T-helper 17 cell (primary cell): ENCODE measurements at regions not wholly inside any gene's neighbourhood (a gene's known extent, or its start where the extent isn't known, plus 50 kb on each side); places are given as distances from the start of the nearest gene placed in this dataset.

Source experiments
- ATAC-seq: fragments of 150-1000 bp; cut with Tn5 transposase; 2 replicates; pipeline ENCODE4 v1.10.0; 2021; ENCODE audit warnings: mild to moderate bottlenecking, moderate library complexity
- DNase-seq, 3 donors: peaks; one replicate each; pipeline versions ENCODE4 v3.0.0 to v3.0.0-alpha.2; 2020 to 2021
- H3K9me3 ChIP-seq: one replicate; pipeline ENCODE4 v1.7.0; 2013; ENCODE audit warnings: low read length, mild to moderate bottlenecking; ENCODE audit not compliant: control insufficient read depth, poor library complexity, severe bottlenecking
- H3K27ac Mint-ChIP-seq: one replicate; pipeline ENCODE4 v1.8.0; 2022; ENCODE audit warnings: mild to moderate bottlenecking, moderate library complexity, mixed read lengths
- H3K27me3 Mint-ChIP-seq: one replicate; pipeline ENCODE4 v1.8.0; 2022; ENCODE audit warnings: mixed read lengths
- H3K36me3 Mint-ChIP-seq: one replicate; pipeline ENCODE4 v1.8.0; 2022; ENCODE audit warnings: low read depth, mixed read lengths
- H3K4me1 Mint-ChIP-seq: one replicate; pipeline ENCODE4 v1.8.0; 2022; ENCODE audit warnings: mild to moderate bottlenecking, mixed read lengths
- H3K4me3 Mint-ChIP-seq: one replicate; pipeline ENCODE4 v1.8.0; 2022; ENCODE audit warnings: mild to moderate bottlenecking, moderate library complexity, mixed read lengths

- Mint-ChIP-seq H3K36me3 (no peaks in the 10 kb centered on the region), H3K4me3 (no peak overlapping the region), H3K27me3 (no peaks in the 10 kb centered on the region), H3K4me1 (no peaks in the 10 kb centered on the region), H3K27ac (no peak overlapping the region)
- H3K9me3 ChIP-seq = no peaks in the 10 kb centered on the region
- DNase-seq = no peak
- ATAC-seq = no peak
Measured at GRCh38 chr4:181682367-181683047, 560.7 kb upstream of the TENM3 start.

GRCh38 chr4:181684310-181684709 lies 558.9 kb upstream of the TENM3 start:
- ATAC-seq = no peak
- Mint-ChIP-seq H3K4me3 (no peak overlapping the region), H3K27me3 (no peaks in the 10 kb centered on the region), H3K36me3 (no peaks in the 10 kb centered on the region), H3K4me1 (no peaks in the 10 kb centered on the region), H3K27ac (no peak overlapping the region)
- DNase-seq = no peak
- H3K9me3 ChIP-seq = no peaks in the 10 kb centered on the region

GRCh38 chr4:181685461-181685860 lies 557.7 kb upstream of the TENM3 start:
- Mint-ChIP-seq H3K36me3 (no peaks in the 10 kb centered on the region), H3K4me1 (no peaks in the 10 kb centered on the region), H3K27me3 (no peaks in the 10 kb centered on the region), H3K4me3 (no peak overlapping the region), H3K27ac (no peak overlapping the region)
- ATAC-seq = no peak
- DNase-seq = no peak
- H3K9me3 ChIP-seq = no peaks in the 10 kb centered on the region

- Mint-ChIP-seq H3K4me1 (no peaks in the 10 kb centered on the region), H3K4me3 (no peak overlapping the region), H3K27ac (no peak overlapping the region), H3K27me3 (no peaks in the 10 kb centered on the region), H3K36me3 (no peaks in the 10 kb centered on the region)
- no peak for DNase-seq
- no peaks in the 10 kb centered on the region for H3K9me3 ChIP-seq
- no peak for ATAC-seq
Measured at GRCh38 chr4:181685911-181686310, 557.3 kb upstream of the TENM3 start.

- no peaks in the 10 kb centered on the region for H3K27me3 Mint-ChIP-seq
- ATAC-seq (no peak), DNase-seq (no peak)
- H3K36me3 Mint-ChIP-seq = no peaks in the 10 kb centered on the region
- H3K27ac Mint-ChIP-seq = no peak overlapping the region
- H3K4me3 Mint-ChIP-seq = no peak overlapping the region
- H3K4me1 Mint-ChIP-seq = no peaks in the 10 kb centered on the region
- no peaks in the 10 kb centered on the region for H3K9me3 ChIP-seq
Measured at GRCh38 chr4:181687116-181687515, 556.1 kb upstream of the TENM3 start.

GRCh38 chr4:181688432-181688831 lies 554.8 kb upstream of the TENM3 start:
- no peaks in the 10 kb centered on the region for H3K4me1 Mint-ChIP-seq
- H3K36me3 Mint-ChIP-seq = no peaks in the 10 kb centered on the region
- DNase-seq (no peak), ATAC-seq (no peak)
- H3K27me3 Mint-ChIP-seq = no peaks in the 10 kb centered on the region
- H3K4me3 Mint-ChIP-seq = no peak overlapping the region
- no peak overlapping the region for H3K27ac Mint-ChIP-seq
- H3K9me3 ChIP-seq = no peaks in the 10 kb centered on the region

GRCh38 chr4:181688872-181689271 lies 554.3 kb upstream of the TENM3 start:
- DNase-seq (no peak), ATAC-seq (no peak)
- H3K27ac Mint-ChIP-seq = no peak overlapping the region
- H3K4me1 Mint-ChIP-seq = no peaks in the 10 kb centered on the region
- no peaks in the 10 kb centered on the region for H3K27me3 Mint-ChIP-seq
- H3K36me3 Mint-ChIP-seq = no peaks in the 10 kb centered on the region
- H3K9me3 ChIP-seq = no peaks in the 10 kb centered on the region
- H3K4me3 Mint-ChIP-seq = no peak overlapping the region

- Mint-ChIP-seq H3K27me3 (no peaks in the 10 kb centered on the region), H3K4me3 (no peak overlapping the region), H3K27ac (no peak overlapping the region), H3K4me1 (no peaks in the 10 kb centered on the region), H3K36me3 (no peaks in the 10 kb centered on the region)
- ATAC-seq = no peak
- no peak for DNase-seq
- no peaks in the 10 kb centered on the region for H3K9me3 ChIP-seq
Measured at GRCh38 chr4:181690498-181690897, 552.7 kb upstream of the TENM3 start.

- Mint-ChIP-seq H3K4me3 (no peak overlapping the region), H3K4me1 (no peaks in the 10 kb centered on the region)
Measured at GRCh38 chr4:181692965-181693364, 550.2 kb upstream of the TENM3 start.

GRCh38 chr4:181693517-181693916 lies 549.7 kb upstream of the TENM3 start:
- Mint-ChIP-seq H3K4me1 (no peaks in the 10 kb centered on the region), H3K36me3 (no peaks in the 10 kb centered on the region), H3K27me3 (no peaks in the 10 kb centered on the region), H3K4me3 (no peak overlapping the region), H3K27ac (no peak overlapping the region)
- ATAC-seq = no peak
- H3K9me3 ChIP-seq = no peaks in the 10 kb centered on the region
- no peak for DNase-seq

More at GRCh38 chr4:181692965-181693364, 550.2 kb upstream of the TENM3 start:
- Mint-ChIP-seq H3K27me3 (no peaks in the 10 kb centered on the region), H3K27ac (no peak overlapping the region), H3K36me3 (no peaks in the 10 kb centered on the region)
- ATAC-seq (no peak), DNase-seq (no peak)
- H3K9me3 ChIP-seq = no peaks in the 10 kb centered on the region

- DNase-seq (no peak), ATAC-seq (no peak)
- Mint-ChIP-seq H3K4me1 (no peaks in the 10 kb centered on the region), H3K27me3 (no peaks in the 10 kb centered on the region), H3K27ac (no peak overlapping the region), H3K4me3 (no peak overlapping the region), H3K36me3 (no peaks in the 10 kb centered on the region)
- H3K9me3 ChIP-seq = no peaks in the 10 kb centered on the region
Measured at GRCh38 chr4:181698221-181698620, 545.0 kb upstream of the TENM3 start.

GRCh38 chr4:181701214-181701613 lies 542.0 kb upstream of the TENM3 start:
- Mint-ChIP-seq H3K36me3 (no peaks in the 10 kb centered on the region), H3K27me3 (no peaks in the 10 kb centered on the region), H3K27ac (no peak overlapping the region), H3K4me3 (no peak overlapping the region), H3K4me1 (no peaks in the 10 kb centered on the region)
- DNase-seq (no peak), ATAC-seq (no peak)
- H3K9me3 ChIP-seq = no peaks in the 10 kb centered on the region

GRCh38 chr4:181701894-181702293 lies 541.3 kb upstream of the TENM3 start:
- Mint-ChIP-seq H3K4me3 (no peak overlapping the region), H3K36me3 (no peaks in the 10 kb centered on the region), H3K4me1 (no peaks in the 10 kb centered on the region), H3K27ac (no peak overlapping the region), H3K27me3 (no peaks in the 10 kb centered on the region)
- no peaks in the 10 kb centered on the region for H3K9me3 ChIP-seq
- no peak for DNase-seq
- no peak for ATAC-seq

- no peaks in the 10 kb centered on the region for H3K36me3 Mint-ChIP-seq
- no peak for ATAC-seq
- no peak overlapping the region for H3K27ac Mint-ChIP-seq
- H3K4me1 Mint-ChIP-seq = no peaks in the 10 kb centered on the region
- no peaks in the 10 kb centered on the region for H3K9me3 ChIP-seq
- no peak for DNase-seq
- H3K4me3 Mint-ChIP-seq = no peak overlapping the region
- no peaks in the 10 kb centered on the region for H3K27me3 Mint-ChIP-seq
Measured at GRCh38 chr4:181702864-181703495, 540.2 kb upstream of the TENM3 start.
